H1 (cell line): ENCODE measurements at regions not wholly inside any gene's neighbourhood (a gene's known extent, or its start where the extent isn't known, plus 50 kb on each side); places are given as distances from the start of the nearest gene placed in this dataset.

Experiments
- CTCF ChIA-PET: fragments of 300-600 bp; sonication (Branson Sonifier 250); formaldehyde crosslinking; loops from one replicate; lab custom pipeline; 2021; ENCODE audit not compliant: partially characterized antibody; lab: Charles Lee
- POLR2A ChIA-PET: fragments of 300-600 bp; sonication (Branson Sonifier 250); formaldehyde crosslinking; loops from one replicate; lab custom pipeline; 2021; ENCODE audit warnings: inconsistent platforms; ENCODE audit not compliant: partially characterized antibody; lab: Charles Lee
- DNase-seq, 2 experiments: peaks; one replicate each; pipeline versions ENCODE4 v3.0.0 to v3.0.0-alpha.2; 2010 to 2022; ENCODE audit warnings: low spot score in 2 of 2, low read depth in 1 of 2, mixed read lengths in 1 of 2
- FAIRE-seq: peaks from 2 replicates; lab custom pipeline; 2011; peaks lifted over from hg19 to GRCh38; lab: Jason Lieb, UNC
- H2AFZ ChIP-seq: 2 replicates; pipeline ENCODE4 v1.8.1; 2012; ENCODE audit warnings: low read length, inconsistent platforms
- H2AK5ac ChIP-seq: 2 replicates; pipeline ENCODE4 v1.6.1; 2013; ENCODE audit warnings: low read depth, low read length
- H2BK120ac ChIP-seq: replicated peaks from 2 replicates; pipeline ENCODE3; 2013; ENCODE audit warnings: low read depth, low read length, inconsistent platforms
- H2BK12ac ChIP-seq: 2 replicates; pipeline ENCODE4 v1.6.1; 2013; ENCODE audit warnings: low read depth, low read length
- H2BK15ac ChIP-seq: 2 replicates; pipeline ENCODE4 v1.6.1; 2013; ENCODE audit warnings: low read length
- H2BK20ac ChIP-seq: 2 replicates; pipeline ENCODE4 v1.6.1; 2013; ENCODE audit warnings: low read length
- H2BK5ac ChIP-seq: 2 replicates; pipeline ENCODE4 v1.6.1; 2013; ENCODE audit warnings: low read depth, low read length
- H3K14ac ChIP-seq: 2 replicates; pipeline ENCODE4 v1.6.1; 2013; ENCODE audit warnings: inconsistent platforms; ENCODE audit not compliant: insufficient read length
- H3K18ac ChIP-seq: 2 replicates; pipeline ENCODE4 v1.6.1; 2013; ENCODE audit warnings: low read length; ENCODE audit errors: extremely low read depth
- H3K23ac ChIP-seq: 2 replicates; pipeline ENCODE4 v1.6.1; 2013; ENCODE audit warnings: inconsistent platforms; ENCODE audit not compliant: insufficient read length
- H3K23me2 ChIP-seq: 2 replicates; pipeline ENCODE4 v1.6.1; 2013; ENCODE audit warnings: low read depth, low read length
- H3K27ac ChIP-seq: 2 replicates; pipeline ENCODE4 v1.6.1; 2011; ENCODE audit warnings: low read depth, low read length, inconsistent platforms
- H3K27me3 ChIP-seq, 4 experiments: replicated peaks in 1 of 4; 1 replicate in 1 of 4; 2 replicates in 3 of 4; pipeline versions ENCODE4 v1.6.1 to v1.8.1; 2011 to 2013; ENCODE audit warnings: low read length in 3 of 4, mild to moderate bottlenecking in 3 of 4, inconsistent platforms in 2 of 4, mixed read lengths in 2 of 4, moderate library complexity in 1 of 4; ENCODE audit not compliant: control insufficient read depth in 3 of 4, insufficient read depth in 3 of 4; ENCODE audit errors: extremely low read depth in 1 of 4
- H3K36me3 ChIP-seq, 4 experiments: 2 replicates each; pipeline versions ENCODE4 v1.6.1 to v1.8.1; 2011 to 2013; ENCODE audit warnings: mild to moderate bottlenecking in 4 of 4, low read length in 3 of 4, moderate library complexity in 2 of 4, control low read depth in 1 of 4, inconsistent platforms in 1 of 4; ENCODE audit not compliant: insufficient read depth in 4 of 4, control insufficient read depth in 2 of 4
- H3K4ac ChIP-seq: replicated peaks from 2 replicates; pipeline ENCODE3; 2013; ENCODE audit warnings: low read length, low read depth, mixed read lengths, inconsistent platforms; ENCODE audit not compliant: insufficient read length
- H3K4me1 ChIP-seq, 4 experiments: replicated peaks in 1 of 4; 1 replicate in 1 of 4; 2 replicates in 3 of 4; pipeline versions ENCODE4 v1.6.1 to v1.8.1; 2011 to 2013; ENCODE audit warnings: low read length in 3 of 4, inconsistent platforms in 2 of 4, mixed read lengths in 1 of 4; ENCODE audit not compliant: insufficient read depth in 4 of 4, control insufficient read depth in 3 of 4
- H3K4me2 ChIP-seq, 2 experiments: 2 replicates each; pipeline versions ENCODE4 v1.6.1 to v1.8.1; 2011 to 2013; ENCODE audit warnings: low read depth in 2 of 2, low read length in 2 of 2, control low read depth in 1 of 2, inconsistent platforms in 1 of 2, mild to moderate bottlenecking in 1 of 2; ENCODE audit not compliant: insufficient read depth in 1 of 2
- H3K4me3 ChIP-seq, 4 experiments: fragments of 200-600, 300-600 bp in 1 of 4; sonication (generic), shearing (Covaris generic), sonication (Bioruptor Twin) in 1 of 4; 2 replicates each; pipeline versions ENCODE4 v1.5.1 to v1.8.1; 2011 to 2016; ENCODE audit warnings: low read length in 4 of 4, low read depth in 3 of 4, control low read depth in 2 of 4, inconsistent platforms in 2 of 4, mild to moderate bottlenecking in 2 of 4, mixed read lengths in 1 of 4, moderate library complexity in 1 of 4; ENCODE audit not compliant: insufficient read depth in 2 of 4; ENCODE audit errors: extremely low read depth in 1 of 4
- H3K56ac ChIP-seq: replicated peaks from 2 replicates; pipeline ENCODE3; 2013; ENCODE audit warnings: low read depth, mild to moderate bottlenecking, mixed read lengths, low read length, inconsistent platforms; ENCODE audit not compliant: insufficient read length
- H3K79me1 ChIP-seq: 2 replicates; pipeline ENCODE4 v1.6.1; 2013; ENCODE audit warnings: low read depth, low read length, control low read depth
- H3K79me2 ChIP-seq, 2 experiments: 2 replicates each; pipeline versions ENCODE4 v1.6.1 to v1.8.1; 2012 to 2013; ENCODE audit warnings: low read length in 2 of 2, mild to moderate bottlenecking in 2 of 2, inconsistent platforms in 1 of 2; ENCODE audit not compliant: insufficient read depth in 2 of 2, control insufficient read depth in 1 of 2
- H3K9ac ChIP-seq, 4 experiments: replicated peaks in 1 of 4; 1 replicate in 1 of 4; 2 replicates in 3 of 4; pipeline versions ENCODE4 v1.6.1 to v1.8.1; 2011 to 2013; ENCODE audit warnings: low read depth in 3 of 4, low read length in 3 of 4, control low read depth in 2 of 4, mild to moderate bottlenecking in 2 of 4, moderate library complexity in 2 of 4, inconsistent platforms in 1 of 4; ENCODE audit errors: extremely low read depth in 1 of 4
- H3K9me3 ChIP-seq, 2 experiments: 2 replicates each; pipeline versions ENCODE4 v1.6.1 to v1.8.1; 2012 to 2013; ENCODE audit warnings: mild to moderate bottlenecking in 2 of 2, moderate library complexity in 2 of 2, control low read depth in 1 of 2, inconsistent platforms in 1 of 2, low read depth in 1 of 2, low read length in 1 of 2, mixed read lengths in 1 of 2; ENCODE audit not compliant: insufficient read depth in 2 of 2
- H4K20me1 ChIP-seq, 2 experiments: replicated peaks in 1 of 2; 2 replicates each; pipeline versions ENCODE3 to v1.8.1; 2011 to 2013; ENCODE audit warnings: inconsistent platforms in 2 of 2, low read length in 2 of 2, mild to moderate bottlenecking in 1 of 2; ENCODE audit not compliant: insufficient read depth in 2 of 2, control insufficient read depth in 1 of 2
- H4K5ac ChIP-seq: 2 replicates; pipeline ENCODE4 v1.6.1; 2013; ENCODE audit warnings: low read length, low read depth, mixed read lengths, inconsistent platforms; ENCODE audit not compliant: insufficient read length
- H4K8ac ChIP-seq: 2 replicates; pipeline ENCODE4 v1.8.0; 2013; ENCODE audit warnings: mild to moderate bottlenecking, moderate library complexity, low read length, inconsistent platforms; ENCODE audit not compliant: insufficient read depth; ENCODE audit errors: extremely low read depth
- H4K91ac ChIP-seq: replicated peaks from 2 replicates; pipeline ENCODE3; 2013; ENCODE audit warnings: low read length, mixed read lengths, inconsistent platforms; ENCODE audit not compliant: insufficient read length
- CEBPB ChIP-seq: IDR thresholded peaks from 2 replicates; pipeline ENCODE4 v1.6.1; 2012; ENCODE audit warnings: low read depth, low read length
- TBP ChIP-seq: IDR thresholded peaks from 2 replicates; pipeline ENCODE4 v1.6.1; 2011; ENCODE audit warnings: low read depth, low read length, improper control_type of control experiment
- WGBS, 2 experiments: shearing (Covaris generic) in 1 of 2; methylation state at CpG; one replicate each; pipeline versions ENCODE4 v1.1.6 to v1.1.7; 2013 to 2015; ENCODE audit warnings: low lambda C conversion rate in 2 of 2, mixed read lengths in 2 of 2, inconsistent platforms in 1 of 2, low coverage in 1 of 2, missing lambda C conversion rate in 1 of 2; ENCODE audit not compliant: insufficient replicate concordance in 2 of 2, insufficient coverage in 1 of 2, insufficient read length in 1 of 2; ENCODE audit errors: extremely low coverage in 1 of 2, missing lambda C conversion rate in 1 of 2; 5-methylcytosine and 5-hydroxymethylcytosine counted together

DNA sequence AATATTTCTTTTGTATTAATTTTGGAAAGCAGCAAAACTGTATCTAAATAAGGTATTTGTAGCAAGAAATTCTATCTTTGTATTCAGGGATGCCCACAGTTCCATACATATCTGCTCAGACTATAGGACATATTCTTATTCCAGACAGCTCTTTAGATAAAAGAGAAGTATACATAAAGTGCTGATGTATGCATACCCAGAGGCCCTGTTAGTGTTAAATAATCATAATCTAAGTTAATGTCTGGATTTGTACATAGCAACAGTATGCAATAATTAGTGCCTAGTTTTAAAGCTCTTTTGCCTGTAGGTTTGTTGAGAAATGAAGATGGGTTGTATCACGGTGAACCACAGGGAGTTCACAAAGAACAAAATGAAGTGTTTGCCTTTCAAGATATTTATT, 428.0 kb upstream of the RGPD4 start:
- H3K4me2 ChIP-seq: no peak overlapping the region
- FAIRE-seq: no peak
- no peak overlapping the region for H4K5ac ChIP-seq
- no peak overlapping the region for H2AFZ ChIP-seq
- POLR2A ChIA-PET: no interaction called here
- H2BK5ac ChIP-seq: no peak overlapping the region
- no peak overlapping the region for H3K27ac ChIP-seq
- no peaks in the 10 kb centered on the region for H3K23me2 ChIP-seq
- H4K20me1 ChIP-seq: no peaks in the 10 kb centered on the region
- no peak overlapping the region for H2BK120ac ChIP-seq
- H2BK15ac ChIP-seq: no peak overlapping the region
- no peak overlapping the region for H3K14ac ChIP-seq
- no peak overlapping the region for H4K8ac ChIP-seq
- no peak overlapping the region for H3K4ac ChIP-seq
- H2BK12ac ChIP-seq: no peak overlapping the region
- no peaks in the 10 kb centered on the region for H3K4me1 ChIP-seq
- no peak overlapping the region for H3K18ac ChIP-seq
- no peak overlapping the region for H2AK5ac ChIP-seq
- H3K36me3 ChIP-seq: no peaks in the 10 kb centered on the region
- no peak overlapping the region for H4K91ac ChIP-seq
- H2BK20ac ChIP-seq: no peak overlapping the region
- H3K27me3 ChIP-seq: no peaks in the 10 kb centered on the region
- no peak overlapping the region for H3K56ac ChIP-seq
- no peak overlapping the region for H3K9ac ChIP-seq
- CTCF ChIA-PET: no interaction called here
- H3K4me3 ChIP-seq: no peak overlapping the region
- no peaks in the 10 kb centered on the region for H3K79me2 ChIP-seq
- DNase-seq: no peak
- H3K23ac ChIP-seq: no peak overlapping the region
- 95% methylated on average over 1 of the region's 1 CpG; no CpG with 5 or more reads in 1 of the 2 experiments for WGBS, 2 experiments
- no peaks in the 10 kb centered on the region for H3K79me1 ChIP-seq
- H3K9me3 ChIP-seq: no peaks in the 10 kb centered on the region
- no peak for TF ChIP-seq TBP
- no peak for TF ChIP-seq CEBPB
